ENCODE measurements at regions not wholly inside any gene's neighbourhood (a gene's known extent, or its start where the extent isn't known, plus 50 kb on each side); places are given as distances from the start of the nearest gene placed in this dataset.

DNA sequence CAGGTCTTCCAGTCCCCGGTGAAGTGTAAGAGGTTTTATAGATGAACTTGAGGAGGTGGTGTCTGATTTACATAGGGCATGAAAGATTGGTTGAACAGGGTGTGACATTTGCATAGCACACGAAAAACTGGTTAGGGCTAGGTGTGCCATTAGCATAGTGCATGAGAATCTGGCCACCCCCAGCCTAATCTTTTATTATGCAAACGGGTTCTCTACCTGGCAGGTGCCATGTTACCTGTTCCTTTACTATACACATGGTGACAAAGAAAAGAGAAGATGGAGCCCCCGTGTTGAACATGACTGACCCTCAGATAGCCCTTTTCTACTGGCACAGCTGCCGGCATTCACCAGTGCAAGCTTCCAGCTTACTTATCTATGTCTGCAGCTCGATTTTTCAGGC lies 71.0 kb downstream of the UCHL1 start:
- no peaks in the 10 kb centered on the region for H4K20me1 ChIP-seq (ENCODE audit: insufficient read depth, low read length)
- intact Hi-C loops (cut with micrococcal nuclease), result no loop called here
- H3K36me3 ChIP-seq (ENCODE audit: control insufficient read depth, insufficient read depth, low read length), result no peaks in the 10 kb centered on the region
- no peak overlapping the region for H4K91ac ChIP-seq (ENCODE audit: insufficient read depth, low read depth, low read length)
- H3K27ac ChIP-seq (ENCODE audit: insufficient read depth, low read length), result no peak overlapping the region
- no TSS peak for BruUV-seq (replicated peaks)
- H3K18ac ChIP-seq (ENCODE audit: low read depth, low read length), result no peak overlapping the region
- H3K56ac ChIP-seq (ENCODE audit: extremely low read depth, insufficient read depth, low read length), result no peak overlapping the region
- dilution Hi-C loops (cut with HindIII; ENCODE audit: low sequenced_read_pairs, unreplicated experiment), result no loop called here
- H2AFZ ChIP-seq (replicated peaks; ENCODE audit: low read length, poor library complexity), result no peak overlapping the region
- H3K4me3 ChIP-seq (ENCODE audit: insufficient read depth, low read depth, low read length), result no peak overlapping the region
- no peak overlapping the region for H2BK120ac ChIP-seq (ENCODE audit: low read depth, low read length)
- DNase-seq (no peak), ATAC-seq (ENCODE audit: low read depth) (no peak)
- H2BK5ac ChIP-seq (ENCODE audit: low read depth, low read length, poor library complexity, severe bottlenecking), result no peak overlapping the region
- H2AK9ac ChIP-seq (replicated peaks; ENCODE audit: low read depth, low read length, poor library complexity), result no peak overlapping the region
- H3K4ac ChIP-seq (ENCODE audit: low read depth, low read length), result no peak overlapping the region
- H2AK5ac ChIP-seq (ENCODE audit: low read depth, low read length), result no peak overlapping the region
- no peak overlapping the region for H3K4me2 ChIP-seq (ENCODE audit: low read depth, low read length)
- no peak overlapping the region for H2BK20ac ChIP-seq (ENCODE audit: low read depth, low read length)
- TF ChIP-seq, protein P1, sequence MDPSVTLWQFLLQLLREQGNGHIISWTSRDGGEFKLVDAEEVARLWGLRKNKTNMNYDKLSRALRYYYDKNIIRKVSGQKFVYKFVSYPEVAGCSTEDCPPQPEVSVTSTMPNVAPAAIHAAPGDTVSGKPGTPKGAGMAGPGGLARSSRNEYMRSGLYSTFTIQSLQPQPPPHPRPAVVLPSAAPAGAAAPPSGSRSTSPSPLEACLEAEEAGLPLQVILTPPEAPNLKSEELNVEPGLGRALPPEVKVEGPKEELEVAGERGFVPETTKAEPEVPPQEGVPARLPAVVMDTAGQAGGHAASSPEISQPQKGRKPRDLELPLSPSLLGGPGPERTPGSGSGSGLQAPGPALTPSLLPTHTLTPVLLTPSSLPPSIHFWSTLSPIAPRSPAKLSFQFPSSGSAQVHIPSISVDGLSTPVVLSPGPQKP (IDR thresholded peaks at IDR 0.05; ENCODE audit: borderline replicate concordance, low read depth, low read length), result no peak
- no peak for TF ChIP-seq USF2 (IDR thresholded peaks at IDR 0.05; ENCODE audit: low read depth, low read length)
- no peak for TF ChIP-seq BHLHE40 (IDR thresholded peaks at IDR 0.05; ENCODE audit: low read depth, low read length)
- TF ChIP-seq SMC3 (IDR thresholded peaks at IDR 0.05; ENCODE audit: low read depth, low read length), result no peak
- no peak for TF ChIP-seq CHD1 (IDR thresholded peaks at IDR 0.05; ENCODE audit: low read depth, low read length)
- no peak for TF ChIP-seq FOS (IDR thresholded peaks at IDR 0.05; ENCODE audit: low read depth, low read length)
- no peak for TF ChIP-seq MAZ (IDR thresholded peaks at IDR 0.05; ENCODE audit: borderline replicate concordance, low read depth, low read length)
- TF ChIP-seq NFE2L2 (IDR thresholded peaks at IDR 0.05; ENCODE audit: low read depth, low read length), result no peak
- TF ChIP-seq RFX5 (IDR thresholded peaks at IDR 0.05; ENCODE audit: low read depth, low read length), result no peak
- TF ChIP-seq, protein P2, sequence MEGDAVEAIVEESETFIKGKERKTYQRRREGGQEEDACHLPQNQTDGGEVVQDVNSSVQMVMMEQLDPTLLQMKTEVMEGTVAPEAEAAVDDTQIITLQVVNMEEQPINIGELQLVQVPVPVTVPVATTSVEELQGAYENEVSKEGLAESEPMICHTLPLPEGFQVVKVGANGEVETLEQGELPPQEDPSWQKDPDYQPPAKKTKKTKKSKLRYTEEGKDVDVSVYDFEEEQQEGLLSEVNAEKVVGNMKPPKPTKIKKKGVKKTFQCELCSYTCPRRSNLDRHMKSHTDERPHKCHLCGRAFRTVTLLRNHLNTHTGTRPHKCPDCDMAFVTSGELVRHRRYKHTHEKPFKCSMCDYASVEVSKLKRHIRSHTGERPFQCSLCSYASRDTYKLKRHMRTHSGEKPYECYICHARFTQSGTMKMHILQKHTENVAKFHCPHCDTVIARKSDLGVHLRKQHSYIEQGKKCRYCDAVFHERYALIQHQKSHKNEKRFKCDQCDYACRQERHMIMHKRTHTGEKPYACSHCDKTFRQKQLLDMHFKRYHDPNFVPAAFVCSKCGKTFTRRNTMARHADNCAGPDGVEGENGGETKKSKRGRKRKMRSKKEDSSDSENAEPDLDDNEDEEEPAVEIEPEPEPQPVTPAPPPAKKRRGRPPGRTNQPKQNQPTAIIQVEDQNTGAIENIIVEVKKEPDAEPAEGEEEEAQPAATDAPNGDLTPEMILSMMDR (conservative IDR thresholded peaks at IDR 0.05; ENCODE audit: low read depth, low read length), result no peak
- TF ChIP-seq RAD21 (IDR thresholded peaks at IDR 0.05; ENCODE audit: low read length), result no peak
- TF ChIP-seq POLR2A (IDR thresholded peaks at IDR 0.05; ENCODE audit: low read depth, low read length), result no peak
- no peak for TF ChIP-seq MXI1 (IDR thresholded peaks at IDR 0.05; ENCODE audit: borderline replicate concordance, low read depth, low read length)
- no peak for TF ChIP-seq CEBPB (IDR thresholded peaks at IDR 0.05; ENCODE audit: low read depth, low read length)
- TF ChIP-seq RCOR1 (IDR thresholded peaks at IDR 0.05; ENCODE audit: insufficient replicate concordance, low read length), result no peak
- TF ChIP-seq MAFK (IDR thresholded peaks at IDR 0.05; ENCODE audit: low read depth, low read length), result no peak
- peaks cover 7% of the 10 kb centered on the region for H3K27me3 ChIP-seq (ENCODE audit: control insufficient read depth, insufficient read depth, low read length)
- H3K4me1 ChIP-seq (ENCODE audit: control insufficient read depth, insufficient read depth, low read length), result no peaks in the 10 kb centered on the region
- WGBS, 2 experiments (ENCODE audit: extremely low coverage in 2 of 2, insufficient read length in 1 of 2), result no CpG with 5 or more reads among the region's 6 CpGs
- no peak overlapping the region for H2BK15ac ChIP-seq (ENCODE audit: low read depth, low read length)
- in situ Hi-C loops (cut with MboI; ENCODE audit: low sequenced_read_pairs), result no loop called here
- H4K8ac ChIP-seq (ENCODE audit: low read depth in 2 of 2, low read length in 2 of 2), result no peak overlapping the region
- H3K14ac ChIP-seq (replicated peaks; ENCODE audit: low read depth, low read length), result no peak overlapping the region
- no peaks in the 10 kb centered on the region for H3K79me1 ChIP-seq (ENCODE audit: low read depth in 1 of 2, low read length in 2 of 2)
- H3K9me3 ChIP-seq (ENCODE audit: control insufficient read depth, insufficient read depth, low read length), result no peaks in the 10 kb centered on the region
- no peak overlapping the region for H3K23ac ChIP-seq (ENCODE audit: low read depth, low read length)
- H3K9me1 ChIP-seq (ENCODE audit: insufficient read depth, low read length), result no peaks in the 10 kb centered on the region
- CTCF ChIA-PET, result interaction anchor here (0.6 kb wide), 1 partner anchor 367 kb away, joined by 4 read pairs; no protein-coding TSS in a partner anchor
- no peak overlapping the region for H4K5ac ChIP-seq (ENCODE audit: low read depth, low read length)
- POLR2A ChIA-PET (ENCODE audit: unreplicated experiment), result interaction anchor here (0.6 kb wide), 1 partner anchor 68 kb away, joined by 3 read pairs; no protein-coding TSS in a partner anchor
- H3K9ac ChIP-seq (ENCODE audit: low read depth, low read length), result no peak overlapping the region

All from IMR-90 (cell line).